ENCODE measurements at regions not wholly inside any gene's neighbourhood (a gene's known extent, or its start where the extent isn't known, plus 50 kb on each side); places are given as distances from the start of the nearest gene placed in this dataset.
"Not testable (repeated sequence)": the region's sequence is repeated elsewhere in the genome, so short reads cannot be mapped to it uniquely, and the experiment has no call there.

GRCh38 chr2:44051593-44052347 is 56.0 kb upstream of the LRPPRC start:
- no peak for DNase-seq

- DNase-seq, result no peak
Observed at GRCh38 chr2:44052584-44052983, 56.8 kb upstream of the LRPPRC start.

GRCh38 chr2:44053052-44053451 is 57.3 kb upstream of the LRPPRC start:
- no peak for DNase-seq

GRCh38 chr2:44053456-44053855 is 57.7 kb upstream of the LRPPRC start:
- DNase-seq, result no peak

GRCh38 chr2:44055229-44055628 is 59.4 kb upstream of the LRPPRC start:
- no peak for DNase-seq

GRCh38 chr2:44055664-44056063 is 59.9 kb upstream of the LRPPRC start:
- DNase-seq, result no peak

- DNase-seq, result no peak
Observed at GRCh38 chr2:44056947-44057346, 61.2 kb upstream of the LRPPRC start.

GRCh38 chr2:44060286-44060685 is 64.5 kb upstream of the LRPPRC start:
- not testable (repeated sequence) for DNase-seq

GRCh38 chr2:44060990-44061389 is 65.2 kb upstream of the LRPPRC start:
- no peak for DNase-seq

- DNase-seq, result no peak
Observed at GRCh38 chr2:44061469-44061868, 65.7 kb upstream of the LRPPRC start.

GRCh38 chr2:44061876-44062275 is 66.1 kb upstream of the LRPPRC start:
- DNase-seq, result no peak

GRCh38 chr2:44063033-44063432 is 67.2 kb upstream of the LRPPRC start:
- no peak for DNase-seq

- not testable (repeated sequence) for DNase-seq
Observed at GRCh38 chr2:44064281-44064680, 68.5 kb upstream of the LRPPRC start.

GRCh38 chr2:44067012-44067790 is 71.4 kb upstream of the LRPPRC start:
- not testable (repeated sequence) for DNase-seq

GRCh38 chr2:44067791-44068181 is 72.0 kb upstream of the LRPPRC start:
- DNase-seq, result not testable (repeated sequence)

GRCh38 chr2:44071454-44072046 is 75.8 kb upstream of the LRPPRC start:
- peak; percentile 35 for DNase-seq

GRCh38 chr2:44073667-44074066 is 77.9 kb upstream of the LRPPRC start:
- not testable (repeated sequence) for DNase-seq

- DNase-seq, result not testable (repeated sequence)
Observed at GRCh38 chr2:44074795-44075194, 79.0 kb upstream of the LRPPRC start.

GRCh38 chr2:44075541-44075940 is 79.8 kb upstream of the LRPPRC start:
- DNase-seq, result no peak

- DNase-seq, result no peak
Observed at GRCh38 chr2:44077942-44078511, 82.2 kb upstream of the LRPPRC start.

- DNase-seq, result no peak
Observed at GRCh38 chr2:44079686-44080085, 83.9 kb upstream of the LRPPRC start.

GRCh38 chr2:44083054-44083453 is 85.6 kb upstream of the PPM1B start:
- no peak for DNase-seq

GRCh38 chr2:44084850-44085249 is 83.8 kb upstream of the PPM1B start:
- DNase-seq, result no peak

- DNase-seq, result no peak
Observed at GRCh38 chr2:44086629-44087028, 82.0 kb upstream of the PPM1B start.
